NT2/D1 (cell line): ENCODE measurements at regions not wholly inside any gene's neighbourhood (a gene's known extent, or its start where the extent isn't known, plus 50 kb on each side); places are given as distances from the start of the nearest gene placed in this dataset.

Experiments
- SUZ12 ChIP-seq: IDR thresholded peaks from 2 replicates; pipeline ENCODE4 v1.6.1; 2011; ENCODE audit not compliant: insufficient read length, insufficient read depth; ENCODE audit errors: extremely low read depth
- YY1 ChIP-seq: IDR thresholded peaks from 2 replicates; pipeline ENCODE4 v1.6.1; 2011; ENCODE audit not compliant: insufficient read length, insufficient read depth
- ZNF274 ChIP-seq: IDR thresholded peaks from 2 replicates; pipeline ENCODE4 v1.6.1; 2011; ENCODE audit warnings: mild to moderate bottlenecking, low read depth, low read length

DNA sequence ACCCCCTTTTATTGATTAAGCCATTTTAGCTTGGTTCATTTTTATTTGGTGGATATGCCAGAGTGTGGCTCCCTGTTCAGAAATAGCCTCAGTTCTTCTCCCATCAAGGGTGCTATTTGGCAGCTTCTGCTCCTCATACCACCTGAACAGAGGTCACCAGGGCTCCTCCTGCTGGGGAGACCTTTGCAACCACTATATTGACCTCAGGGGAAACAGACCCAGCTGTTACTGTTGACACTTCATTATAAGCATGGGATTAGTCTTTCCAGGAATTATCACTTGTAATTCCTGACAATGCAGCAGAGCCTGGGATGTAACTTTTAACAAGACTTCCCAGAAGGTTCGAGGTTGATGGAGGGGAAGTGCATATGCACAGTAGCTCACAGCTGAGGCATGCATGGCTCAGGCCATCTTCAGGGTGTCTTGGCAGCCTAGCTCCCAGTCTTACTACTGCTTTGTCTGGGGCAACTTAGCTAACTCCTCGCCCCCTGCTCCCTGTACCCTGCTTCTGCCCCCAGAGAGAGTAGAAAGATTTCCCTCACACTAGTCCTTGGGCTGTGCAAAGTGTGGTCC, 239.4 kb upstream of the SPRED2 start:
- TF ChIP-seq YY1 (no peak), ZNF274 (no peak), SUZ12 (no peak)
